K562 (cell line): ENCODE measurements at regions not wholly inside any gene's neighbourhood (a gene's known extent, or its start where the extent isn't known, plus 50 kb on each side); places are given as distances from the start of the nearest gene placed in this dataset.

Experiments
- ATAC-seq: fragments of 200-7000 bp; cut with Tn5 transposase; 3 replicates; pipeline ENCODE4 v1.9.1; 2020; ENCODE audit warnings: moderate library complexity
- BruUV-seq: library from RNA; stranded (reverse); fragments of 400-500 nt; replicated peaks from 2 replicates; lab custom pipeline; 2021; lab: Mats Ljungman, UMichigan
- CTCF ChIA-PET: fragments of 300-600 bp; formaldehyde crosslinking; extraction: SDS; loops from one replicate; lab custom pipeline; 2021; ENCODE audit warnings: low intra/inter-chr PET ratio; lab: Yijun Ruan, JAX
- POLR2A ChIA-PET: fragments of 300-600, 350-650 bp; sonication (Branson Sonifier 250); formaldehyde crosslinking; extraction: SDS; loops from one replicate; lab custom pipeline; 2021; ENCODE audit warnings: antibody characterized with exemption, inconsistent platforms; lab: Yijun Ruan, JAX
- DNase-seq, 4 experiments: peaks; one replicate each; pipeline versions ENCODE4 v3.0.0 to v3.0.0-alpha.2; 2011 to 2018; ENCODE audit warnings: low spot score in 3 of 4, mixed read lengths in 3 of 4; ENCODE audit errors: extremely low read depth in 1 of 4
- FAIRE-seq: peaks from 2 replicates; lab custom pipeline; 2011; peaks lifted over from hg19 to GRCh38; lab: Jason Lieb, UNC
- H2AFZ ChIP-seq: 2 replicates; pipeline ENCODE4 v1.6.0; 2011; ENCODE audit warnings: low read depth, low read length, control low read depth, inconsistent platforms
- H3K27ac ChIP-seq: fragments of 200-600 bp; 3 replicates; pipeline ENCODE4 v1.8.0; 2011; ENCODE audit warnings: low read depth, mild to moderate bottlenecking, control low read depth, inconsistent platforms, low read length, moderate library complexity, mixed read lengths; ENCODE audit errors: extremely low read depth
- H3K27me3 ChIP-seq, 2 experiments: fragments of 300-600 bp in 1 of 2; 2 replicates in 1 of 2; 3 replicates in 1 of 2; pipeline versions ENCODE4 v1.6.0 to v1.8.0; 2011; ENCODE audit warnings: inconsistent platforms in 2 of 2, low read length in 2 of 2, mild to moderate bottlenecking in 1 of 2, mixed read lengths in 1 of 2, moderate library complexity in 1 of 2; ENCODE audit not compliant: control insufficient read depth in 2 of 2, insufficient read depth in 2 of 2
- H3K36me3 ChIP-seq: fragments of 300-600 bp; 3 replicates; pipeline ENCODE4 v1.8.0; 2011; ENCODE audit warnings: mild to moderate bottlenecking, low read length, inconsistent platforms; ENCODE audit not compliant: control insufficient read depth, insufficient read depth
- H3K4me1 ChIP-seq, 2 experiments: fragments of 200-600 bp in 1 of 2; replicated peaks in 1 of 2; 2 replicates in 1 of 2; 3 replicates in 1 of 2; pipeline versions ENCODE4 v1.5.1 to v1.8.0; 2011; ENCODE audit warnings: inconsistent platforms in 2 of 2, low read length in 2 of 2, mild to moderate bottlenecking in 1 of 2, mixed read lengths in 1 of 2, moderate library complexity in 1 of 2; ENCODE audit not compliant: control insufficient read depth in 2 of 2, insufficient read depth in 2 of 2
- H3K4me2 ChIP-seq: 2 replicates; pipeline ENCODE4 v1.6.1; 2011; ENCODE audit warnings: low read length, control low read depth, inconsistent platforms, mixed read lengths; ENCODE audit not compliant: insufficient read depth
- H3K4me3 ChIP-seq: fragments of 200-600 bp; sonication (generic), shearing (Covaris generic); 2 replicates; pipeline ENCODE4 v1.5.1; 2016; ENCODE audit warnings: control low read depth, inconsistent platforms
- H3K79me2 ChIP-seq: fragments of 200-600 bp; 3 replicates; pipeline ENCODE4 v1.8.0; 2011; ENCODE audit warnings: low read length, inconsistent platforms; ENCODE audit not compliant: control insufficient read depth, insufficient read depth
- H3K9ac ChIP-seq, 2 experiments: 2 replicates each; pipeline versions ENCODE4 v1.6.0 to v1.6.1; 2011; ENCODE audit warnings: low read depth in 2 of 2, low read length in 2 of 2, control low read depth in 1 of 2, inconsistent platforms in 1 of 2, mild to moderate bottlenecking in 1 of 2, mixed read lengths in 1 of 2; ENCODE audit not compliant: insufficient read depth in 1 of 2
- H3K9me1 ChIP-seq: one replicate; pipeline ENCODE4 v1.6.0; 2011; ENCODE audit warnings: inconsistent platforms, mild to moderate bottlenecking, low read length, moderate library complexity; ENCODE audit not compliant: control insufficient read depth, insufficient read depth
- H3K9me3 ChIP-seq: replicated peaks from 2 replicates; pipeline ENCODE4 v1.5.1; 2011; ENCODE audit warnings: low read depth, low read length, inconsistent platforms; ENCODE audit not compliant: control insufficient read depth, insufficient read depth
- H4K20me1 ChIP-seq: replicated peaks from 2 replicates; pipeline ENCODE4 v1.6.1; 2011; ENCODE audit warnings: low read length, inconsistent platforms, mixed read lengths; ENCODE audit not compliant: control insufficient read depth, insufficient read depth
- SIN3A ChIP-seq, 2 experiments: fragments of 150-350 bp in 1 of 2; IDR thresholded peaks; 2 replicates each; pipeline ENCODE4 v1.6.1; 2011 to 2016; ENCODE audit warnings: borderline replicate concordance in 2 of 2, low read depth in 2 of 2, low read length in 2 of 2, mild to moderate bottlenecking in 2 of 2, moderate library complexity in 2 of 2; ENCODE audit not compliant: control insufficient read depth in 1 of 2
- ZNF347 ChIP-seq: fragments of 450-650 bp; formaldehyde crosslinking; IDR thresholded peaks from 2 replicates; pipeline ENCODE4 v1.4.0; 2020; ENCODE audit warnings: low read depth, mild to moderate bottlenecking, moderate library complexity
- WGBS: fragments of 100-300 bp; shearing (Covaris generic); methylation state at CpG from one replicate; pipeline ENCODE4 v1.1.6; 2016; ENCODE audit warnings: low coverage, mixed read lengths; ENCODE audit not compliant: insufficient coverage; ENCODE audit errors: missing lambda C conversion rate; 5-methylcytosine and 5-hydroxymethylcytosine counted together
- in situ Hi-C: fragments of 300-500 bp; cut with MboI; formaldehyde crosslinking; loops from 4 replicates; pipeline ENCODE4 v1.15.0; 2018; ENCODE audit warnings: inconsistent platforms, mixed read lengths
- intact Hi-C: fragments of 100-400 bp; cut with micrococcal nuclease; formaldehyde crosslinking; loops from 2 replicates; pipeline ENCODE4 v1.14.2; 2022
- TF ChIP-seq, protein P1 (sequence below): conservative IDR thresholded peaks from 2 replicates; pipeline ENCODE4 v1.6.1; 2011; ENCODE audit warnings: low read depth, mild to moderate bottlenecking, low read length; ENCODE audit not compliant: control insufficient read depth
- TF ChIP-seq, protein P2 (sequence below): fragments of 250-450 bp; sonication (Bioruptor Pico); IDR thresholded peaks from 2 replicates; pipeline ENCODE4 v1.5.0; 2022; ENCODE audit warnings: mild to moderate bottlenecking
- TF ChIP-seq, protein P3 (sequence below): sonication (generic); formaldehyde crosslinking; IDR thresholded peaks from 2 replicates; pipeline ENCODE4 v1.8.0; 2022; ENCODE audit warnings: mild to moderate bottlenecking, missing genetic modification reagents

DNA sequence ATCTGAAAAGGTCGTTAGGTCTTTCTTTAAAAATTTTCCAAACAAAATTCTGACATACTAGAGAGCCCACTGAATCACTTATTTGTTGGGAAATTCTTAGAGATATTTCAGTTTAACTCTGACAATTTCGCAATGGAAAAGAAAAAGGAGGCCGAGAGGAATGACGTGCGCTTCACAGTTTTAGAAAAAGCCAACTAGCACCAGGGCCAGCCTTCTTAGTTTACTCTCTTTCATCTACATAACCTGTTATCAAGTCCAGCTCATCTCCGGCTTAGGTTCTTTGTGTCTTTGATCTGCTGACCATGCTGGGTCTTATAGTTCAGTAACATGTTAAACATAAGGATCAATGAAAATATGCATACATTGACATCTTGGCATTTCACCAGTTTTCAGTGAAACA is 201.7 kb upstream of the TAS2R1 start:
- Histone ChIP-seq H3K4me1 (no peaks in the 10 kb centered on the region), H2AFZ (no peak overlapping the region), H3K27ac (no peak overlapping the region), H3K9ac (no peak overlapping the region), H3K9me1 (no peaks in the 10 kb centered on the region), H4K20me1 (no peaks in the 10 kb centered on the region), H3K4me2 (no peak overlapping the region), H3K9me3 (no peaks in the 10 kb centered on the region), H3K79me2 (no peaks in the 10 kb centered on the region), H3K27me3 (no peaks in the 10 kb centered on the region), H3K36me3 (no peaks in the 10 kb centered on the region), H3K4me3 (no peak overlapping the region)
- DNase-seq, result no peak
- no TSS peak for BruUV-seq
- 1% methylated on average over 6 of the region's 6 CpGs for WGBS
- ChIA-PET CTCF (no interaction called here), POLR2A (no interaction called here)
- intact Hi-C loops, result no loop called here
- no peak for ATAC-seq
- TF ChIP-seq, protein P1, sequence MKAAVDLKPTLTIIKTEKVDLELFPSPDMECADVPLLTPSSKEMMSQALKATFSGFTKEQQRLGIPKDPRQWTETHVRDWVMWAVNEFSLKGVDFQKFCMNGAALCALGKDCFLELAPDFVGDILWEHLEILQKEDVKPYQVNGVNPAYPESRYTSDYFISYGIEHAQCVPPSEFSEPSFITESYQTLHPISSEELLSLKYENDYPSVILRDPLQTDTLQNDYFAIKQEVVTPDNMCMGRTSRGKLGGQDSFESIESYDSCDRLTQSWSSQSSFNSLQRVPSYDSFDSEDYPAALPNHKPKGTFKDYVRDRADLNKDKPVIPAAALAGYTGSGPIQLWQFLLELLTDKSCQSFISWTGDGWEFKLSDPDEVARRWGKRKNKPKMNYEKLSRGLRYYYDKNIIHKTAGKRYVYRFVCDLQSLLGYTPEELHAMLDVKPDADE, result no peak
- TF ChIP-seq, protein P2, sequence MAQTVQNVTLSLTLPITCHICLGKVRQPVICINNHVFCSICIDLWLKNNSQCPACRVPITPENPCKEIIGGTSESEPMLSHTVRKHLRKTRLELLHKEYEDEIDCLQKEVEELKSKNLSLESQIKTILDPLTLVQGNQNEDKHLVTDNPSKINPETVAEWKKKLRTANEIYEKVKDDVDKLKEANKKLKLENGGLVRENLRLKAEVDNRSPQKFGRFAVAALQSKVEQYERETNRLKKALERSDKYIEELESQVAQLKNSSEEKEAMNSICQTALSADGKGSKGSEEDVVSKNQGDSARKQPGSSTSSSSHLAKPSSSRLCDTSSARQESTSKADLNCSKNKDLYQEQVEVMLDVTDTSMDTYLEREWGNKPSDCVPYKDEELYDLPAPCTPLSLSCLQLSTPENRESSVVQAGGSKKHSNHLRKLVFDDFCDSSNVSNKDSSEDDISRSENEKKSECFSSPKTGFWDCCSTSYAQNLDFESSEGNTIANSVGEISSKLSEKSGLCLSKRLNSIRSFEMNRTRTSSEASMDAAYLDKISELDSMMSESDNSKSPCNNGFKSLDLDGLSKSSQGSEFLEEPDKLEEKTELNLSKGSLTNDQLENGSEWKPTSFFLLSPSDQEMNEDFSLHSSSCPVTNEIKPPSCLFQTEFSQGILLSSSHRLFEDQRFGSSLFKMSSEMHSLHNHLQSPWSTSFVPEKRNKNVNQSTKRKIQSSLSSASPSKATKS (CRISPR knock-in tag), result no peak
- TF ChIP-seq ZNF347, result no peak
- no peak for TF ChIP-seq SIN3A (IDR thresholded peaks at IDR 0.05; ENCODE audit: borderline replicate concordance in 2 of 2, control insufficient read depth in 1 of 2, low read depth in 2 of 2, low read length in 2 of 2)
- TF ChIP-seq, protein P3, sequence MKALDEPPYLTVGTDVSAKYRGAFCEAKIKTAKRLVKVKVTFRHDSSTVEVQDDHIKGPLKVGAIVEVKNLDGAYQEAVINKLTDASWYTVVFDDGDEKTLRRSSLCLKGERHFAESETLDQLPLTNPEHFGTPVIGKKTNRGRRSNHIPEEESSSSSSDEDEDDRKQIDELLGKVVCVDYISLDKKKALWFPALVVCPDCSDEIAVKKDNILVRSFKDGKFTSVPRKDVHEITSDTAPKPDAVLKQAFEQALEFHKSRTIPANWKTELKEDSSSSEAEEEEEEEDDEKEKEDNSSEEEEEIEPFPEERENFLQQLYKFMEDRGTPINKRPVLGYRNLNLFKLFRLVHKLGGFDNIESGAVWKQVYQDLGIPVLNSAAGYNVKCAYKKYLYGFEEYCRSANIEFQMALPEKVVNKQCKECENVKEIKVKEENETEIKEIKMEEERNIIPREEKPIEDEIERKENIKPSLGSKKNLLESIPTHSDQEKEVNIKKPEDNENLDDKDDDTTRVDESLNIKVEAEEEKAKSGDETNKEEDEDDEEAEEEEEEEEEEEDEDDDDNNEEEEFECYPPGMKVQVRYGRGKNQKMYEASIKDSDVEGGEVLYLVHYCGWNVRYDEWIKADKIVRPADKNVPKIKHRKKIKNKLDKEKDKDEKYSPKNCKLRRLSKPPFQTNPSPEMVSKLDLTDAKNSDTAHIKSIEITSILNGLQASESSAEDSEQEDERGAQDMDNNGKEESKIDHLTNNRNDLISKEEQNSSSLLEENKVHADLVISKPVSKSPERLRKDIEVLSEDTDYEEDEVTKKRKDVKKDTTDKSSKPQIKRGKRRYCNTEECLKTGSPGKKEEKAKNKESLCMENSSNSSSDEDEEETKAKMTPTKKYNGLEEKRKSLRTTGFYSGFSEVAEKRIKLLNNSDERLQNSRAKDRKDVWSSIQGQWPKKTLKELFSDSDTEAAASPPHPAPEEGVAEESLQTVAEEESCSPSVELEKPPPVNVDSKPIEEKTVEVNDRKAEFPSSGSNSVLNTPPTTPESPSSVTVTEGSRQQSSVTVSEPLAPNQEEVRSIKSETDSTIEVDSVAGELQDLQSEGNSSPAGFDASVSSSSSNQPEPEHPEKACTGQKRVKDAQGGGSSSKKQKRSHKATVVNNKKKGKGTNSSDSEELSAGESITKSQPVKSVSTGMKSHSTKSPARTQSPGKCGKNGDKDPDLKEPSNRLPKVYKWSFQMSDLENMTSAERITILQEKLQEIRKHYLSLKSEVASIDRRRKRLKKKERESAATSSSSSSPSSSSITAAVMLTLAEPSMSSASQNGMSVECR, result no peak
- in situ Hi-C loops, result no loop called here
- FAIRE-seq, result no peak
